Adrenal gland (tissue), 9 donors: ENCODE measurements at regions not wholly inside any gene's neighbourhood (a gene's known extent, or its start where the extent isn't known, plus 50 kb on each side); places are given as distances from the start of the nearest gene placed in this dataset.
"Not testable (repeated sequence)": the region's sequence is repeated elsewhere in the genome, so short reads cannot be mapped to it uniquely, and the experiment has no call there.

Experiments used
- DNase-seq, 7 donors: peaks; one replicate each; pipeline ENCODE4 v3.0.0-alpha.2; 2019 to 2020
- H3K27ac ChIP-seq, 5 donors: fragments of 200-600 bp; sonication (generic) in 4 of 5; 1 replicate in 3 of 5; 2 replicates in 2 of 5; pipeline versions ENCODE4 v1.5.1 to v1.8.0; 2016 to 2020; ENCODE audit warnings: mild to moderate bottlenecking in 1 of 5
- H3K27me3 ChIP-seq: fragments of 200-600 bp; 2 replicates; pipeline ENCODE4 v1.8.0; 2021
- H3K36me3 ChIP-seq, 2 donors: fragments of 200-600 bp; replicated peaks in 1 of 2; 1 replicate in 1 of 2; 2 replicates in 1 of 2; pipeline versions ENCODE4 v1.5.1 to v1.8.0; 2018 to 2022
- H3K4me1 ChIP-seq, 2 donors: fragments of 200-600 bp; replicated peaks in 1 of 2; 1 replicate in 1 of 2; 2 replicates in 1 of 2; pipeline versions ENCODE4 v1.5.1 to v1.8.0; 2018 to 2021
- H3K4me3 ChIP-seq, 4 donors: fragments of 200-600 bp; sonication (generic) in 3 of 4; one replicate each; pipeline ENCODE4 v1.5.1; 2016 to 2018
- H3K9me3 ChIP-seq, 3 donors: fragments of 200-600 bp; sonication (generic) in 1 of 3; replicated peaks in 1 of 3; 1 replicate in 2 of 3; 2 replicates in 1 of 3; pipeline versions ENCODE4 v1.5.1 to v1.8.0; 2016 to 2021
- POLR2A ChIP-seq, 2 donors: fragments of 450-650 bp; IDR thresholded peaks; one replicate each; pipeline ENCODE4 v1.6.1; 2017; ENCODE audit warnings: antibody characterized with exemption in 2 of 2, mild to moderate bottlenecking in 2 of 2, moderate library complexity in 1 of 2
- WGBS, 4 donors: extraction: QIAGEN DNeasy Blood & Tissue Kit in 2 of 4; methylation state at CpG; one replicate each; pipeline versions ENCODE4 v1.1.5 to v1.1.7; 2013 to 2017; 5-methylcytosine and 5-hydroxymethylcytosine counted together
- intact Hi-C, 2 donors: fragments of 100-400 bp; cut with DNase I; formaldehyde crosslinking; loops; one replicate each; pipeline versions ENCODE4 v1.14.1 to v1.15.0; 2022 to 2023
- TF ChIP-seq, protein P1 (sequence below), 6 experiments: fragments of 450-650 bp in 4 of 6; fragments of 200-600 bp in 2 of 6; sonication (generic) in 1 of 6; IDR thresholded peaks; 1 replicate in 5 of 6; 2 replicates in 1 of 6; pipeline versions ENCODE4 v1.5.1 to v1.8.0; 2016 to 2021; ENCODE audit warnings: antibody characterized with exemption in 6 of 6, mild to moderate bottlenecking in 2 of 6, moderate library complexity in 1 of 6
- donor health status: healthy with polysubstance abuse.
- donor health status: Bipolar disorder and iron deficiency.
- donor health status: DM: yes; HTN: yes; CAD: no.
- donor health status: DM: no; HTN: no; CAD: no.
- donor health status: DM: no; HTN: no; CAD: no.

DNA sequence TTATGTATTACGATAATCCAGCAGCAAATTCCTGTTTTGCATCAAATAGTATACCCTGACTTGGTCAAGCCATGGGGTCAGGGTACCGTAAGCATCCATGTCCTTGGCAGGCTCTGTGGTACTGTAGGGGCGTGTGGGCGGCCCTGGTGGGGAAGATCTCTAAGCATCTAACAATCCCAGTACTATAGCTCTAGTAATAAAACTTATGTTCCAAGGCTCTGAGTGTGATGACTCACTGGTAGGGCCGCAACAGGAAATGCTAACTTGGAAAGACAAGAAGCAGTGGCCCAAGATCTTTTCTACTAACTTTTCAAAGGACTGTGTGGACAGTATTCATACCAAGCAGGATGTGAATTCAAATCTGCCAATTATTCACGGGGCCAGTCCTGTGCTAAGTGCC is 63.8 kb downstream of the CLEC18A start:
- not testable (repeated sequence) for H3K27ac ChIP-seq
- peaks cover 0 to 17% of the 10 kb centered on the region in 2 donors for H3K36me3 ChIP-seq

DNA sequence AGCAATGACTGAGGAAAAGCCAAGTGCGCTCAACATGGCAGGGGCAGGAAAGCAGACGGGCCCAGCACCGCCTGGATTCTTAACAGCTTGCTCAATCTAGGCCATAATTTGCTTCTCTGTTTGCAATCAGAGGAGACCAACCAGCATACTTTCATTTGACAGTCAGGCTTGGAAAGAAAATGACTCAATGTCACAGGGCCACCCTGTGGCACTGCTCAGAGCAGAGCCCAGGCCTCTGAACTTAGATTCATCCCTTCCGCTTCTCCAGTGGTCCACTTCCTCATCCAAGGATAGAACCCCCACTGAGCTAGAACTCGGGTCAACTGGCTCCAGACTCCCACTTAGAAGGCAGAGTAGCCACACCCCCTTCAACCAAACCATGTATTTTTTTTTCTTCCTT is 65.6 kb downstream of the CLEC18A start:
- H3K27ac ChIP-seq, H3K4me3 ChIP-seq, H3K4me1 ChIP-seq, H3K27me3 ChIP-seq, H3K9me3 ChIP-seq, intact Hi-C loops: not testable (repeated sequence)
- H3K36me3 ChIP-seq, result peaks cover 0 to 20% of the 10 kb centered on the region in 2 donors
- 68 to 86% (median 73%) methylated on average over 2 to 5 of the region's 5 CpGs for WGBS, 4 donors
- DNase-seq, result peak in 1 of 7 donors; percentile 19

More for the DNA sequence above, 63.8 kb downstream of the CLEC18A start:
- WGBS, 4 donors, result 64 to 75% (median 67%) methylated on average over 5 to 6 of the region's 6 CpGs
- DNase-seq, intact Hi-C loops, H3K9me3 ChIP-seq, H3K4me1 ChIP-seq, H3K27me3 ChIP-seq, H3K4me3 ChIP-seq: not testable (repeated sequence)

DNA sequence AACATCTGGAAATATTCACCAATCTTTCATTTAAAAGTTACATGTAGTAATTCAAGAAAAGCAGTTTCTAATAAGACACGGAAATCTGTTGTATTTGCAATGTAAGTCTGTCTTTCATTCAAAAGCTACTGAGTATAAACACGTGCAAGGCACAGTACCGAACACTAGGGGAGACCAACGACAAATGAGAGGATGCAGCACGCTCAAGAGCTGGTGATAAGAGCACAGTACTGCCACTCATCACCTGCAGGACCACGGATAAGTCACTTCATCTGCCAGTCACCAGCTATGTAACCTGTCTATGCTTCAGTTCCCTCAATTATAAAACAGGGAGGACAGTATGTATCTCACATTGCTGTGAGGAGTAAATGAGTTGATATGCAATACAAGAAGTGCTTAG is 67.1 kb downstream of the CLEC18A start:
- no peak overlapping the region for H3K4me3 ChIP-seq
- peak in 2 of 7 donors; percentile 27 to 69 for DNase-seq
- intact Hi-C loops, result no loop called here
- no peak for TF ChIP-seq POLR2A (IDR thresholded peaks at IDR 0.05)
- TF ChIP-seq, protein P1, sequence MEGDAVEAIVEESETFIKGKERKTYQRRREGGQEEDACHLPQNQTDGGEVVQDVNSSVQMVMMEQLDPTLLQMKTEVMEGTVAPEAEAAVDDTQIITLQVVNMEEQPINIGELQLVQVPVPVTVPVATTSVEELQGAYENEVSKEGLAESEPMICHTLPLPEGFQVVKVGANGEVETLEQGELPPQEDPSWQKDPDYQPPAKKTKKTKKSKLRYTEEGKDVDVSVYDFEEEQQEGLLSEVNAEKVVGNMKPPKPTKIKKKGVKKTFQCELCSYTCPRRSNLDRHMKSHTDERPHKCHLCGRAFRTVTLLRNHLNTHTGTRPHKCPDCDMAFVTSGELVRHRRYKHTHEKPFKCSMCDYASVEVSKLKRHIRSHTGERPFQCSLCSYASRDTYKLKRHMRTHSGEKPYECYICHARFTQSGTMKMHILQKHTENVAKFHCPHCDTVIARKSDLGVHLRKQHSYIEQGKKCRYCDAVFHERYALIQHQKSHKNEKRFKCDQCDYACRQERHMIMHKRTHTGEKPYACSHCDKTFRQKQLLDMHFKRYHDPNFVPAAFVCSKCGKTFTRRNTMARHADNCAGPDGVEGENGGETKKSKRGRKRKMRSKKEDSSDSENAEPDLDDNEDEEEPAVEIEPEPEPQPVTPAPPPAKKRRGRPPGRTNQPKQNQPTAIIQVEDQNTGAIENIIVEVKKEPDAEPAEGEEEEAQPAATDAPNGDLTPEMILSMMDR (IDR thresholded peaks at IDR 0.05), result peak in 1 of 6 experiments; percentile 11
- H3K4me1 ChIP-seq, result no peaks in the 10 kb centered on the region
- no peaks in the 10 kb centered on the region for H3K9me3 ChIP-seq
- H3K36me3 ChIP-seq, result peaks cover 0 to 23% of the 10 kb centered on the region in 2 donors
- WGBS, 4 donors, result 41 to 51% (median 46%) methylated on average over 6 of the region's 6 CpGs
- no peak overlapping the region for H3K27ac ChIP-seq
- H3K27me3 ChIP-seq, result no peaks in the 10 kb centered on the region

DNA sequence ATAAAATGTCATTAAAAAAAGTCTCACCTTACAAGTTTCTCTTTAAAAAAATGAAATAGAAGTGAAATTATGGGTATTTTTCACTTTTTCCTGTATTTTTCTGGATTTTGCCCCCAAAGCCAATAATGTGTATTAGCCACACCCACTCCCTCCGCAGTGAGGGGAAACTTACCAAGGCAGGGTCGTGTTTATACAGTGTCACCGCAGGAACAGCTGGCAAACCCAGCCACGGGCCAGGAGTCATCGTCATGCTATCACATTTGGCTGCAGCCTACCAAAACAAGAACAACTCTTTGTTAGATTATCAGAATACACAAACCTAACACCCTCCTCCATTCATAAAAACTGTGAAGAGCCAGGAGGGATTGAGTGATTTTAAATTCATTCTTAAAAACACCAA is 72.1 kb downstream of the CLEC18A start:
- H3K4me3 ChIP-seq, DNase-seq, H3K4me1 ChIP-seq, H3K27ac ChIP-seq, intact Hi-C loops, H3K9me3 ChIP-seq, H3K27me3 ChIP-seq: not testable (repeated sequence)
- H3K36me3 ChIP-seq, result peaks cover 0 to 19% of the 10 kb centered on the region in 2 donors
- WGBS, 4 donors, result 63 to 86% (median 73%) methylated on average over 5 of the region's 5 CpGs

DNA sequence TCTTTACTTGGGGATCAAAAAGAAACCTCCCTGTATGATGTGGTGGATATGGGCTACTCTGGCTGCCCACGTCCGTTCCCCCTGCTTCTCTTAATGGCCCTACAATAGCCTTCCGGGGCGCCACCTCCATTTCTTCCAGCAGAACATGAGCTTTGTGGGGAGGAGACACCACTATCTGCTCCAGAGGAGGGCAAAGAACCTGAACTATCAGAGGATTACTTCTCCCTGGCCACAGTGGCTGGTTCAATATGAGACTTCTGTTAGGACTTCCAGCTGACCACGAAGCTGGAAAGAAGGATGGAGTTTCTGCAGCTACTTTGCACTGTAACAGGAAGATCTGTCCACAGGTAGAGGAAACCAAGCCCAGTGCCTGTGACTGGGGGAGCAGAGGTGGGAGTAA is 72.8 kb downstream of the CLEC18A start:
- H3K4me1 ChIP-seq, DNase-seq, H3K27ac ChIP-seq, H3K9me3 ChIP-seq, H3K4me3 ChIP-seq, H3K27me3 ChIP-seq, intact Hi-C loops: not testable (repeated sequence)
- WGBS, 4 donors, result 94 to 97% (median 95%) methylated on average over 5 of the region's 5 CpGs
- H3K36me3 ChIP-seq, result peaks cover 0 to 19% of the 10 kb centered on the region in 2 donors

DNA sequence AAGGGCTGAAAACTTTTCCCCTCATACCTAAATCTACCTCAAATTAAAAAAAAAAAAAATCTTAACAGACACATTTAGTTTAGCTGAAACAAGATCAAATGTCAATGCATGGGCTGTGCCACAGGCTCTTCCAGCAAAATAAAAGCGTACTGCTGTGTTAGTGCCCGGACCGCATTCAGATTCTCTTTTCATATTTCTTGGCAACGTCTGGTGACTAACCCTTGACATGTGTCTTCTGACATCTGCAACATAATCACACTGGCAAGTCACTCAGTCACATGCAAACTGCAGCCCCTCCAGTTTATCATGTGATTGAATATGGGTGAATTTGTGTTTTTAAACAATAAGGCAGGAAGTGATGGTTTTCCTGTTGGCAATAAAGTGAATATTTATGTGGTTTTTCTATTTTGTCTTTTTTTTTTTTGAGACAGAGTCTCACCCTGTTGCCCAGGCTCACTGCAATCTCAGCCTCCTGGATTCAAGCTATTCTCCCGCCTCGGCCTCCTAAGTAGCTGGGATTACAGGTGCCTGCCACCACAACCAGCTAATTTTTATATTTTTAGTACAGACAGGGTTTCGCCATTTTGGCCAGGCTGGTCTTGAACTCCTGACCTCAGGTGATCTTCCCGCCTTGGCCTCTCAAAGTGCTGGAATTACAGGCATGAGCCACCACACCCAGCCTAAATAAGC is 75.2 kb downstream of the CLEC18A start:
- H3K27ac ChIP-seq, intact Hi-C loops, H3K4me1 ChIP-seq, H3K4me3 ChIP-seq, H3K9me3 ChIP-seq, H3K27me3 ChIP-seq: not testable (repeated sequence)
- DNase-seq, result peak in 1 of 7 donors; percentile 9
- 65 to 77% (median 72%) methylated on average over 8 of the region's 8 CpGs for WGBS, 4 donors
- H3K36me3 ChIP-seq, result peaks cover 0 to 12% of the 10 kb centered on the region in 2 donors

DNA sequence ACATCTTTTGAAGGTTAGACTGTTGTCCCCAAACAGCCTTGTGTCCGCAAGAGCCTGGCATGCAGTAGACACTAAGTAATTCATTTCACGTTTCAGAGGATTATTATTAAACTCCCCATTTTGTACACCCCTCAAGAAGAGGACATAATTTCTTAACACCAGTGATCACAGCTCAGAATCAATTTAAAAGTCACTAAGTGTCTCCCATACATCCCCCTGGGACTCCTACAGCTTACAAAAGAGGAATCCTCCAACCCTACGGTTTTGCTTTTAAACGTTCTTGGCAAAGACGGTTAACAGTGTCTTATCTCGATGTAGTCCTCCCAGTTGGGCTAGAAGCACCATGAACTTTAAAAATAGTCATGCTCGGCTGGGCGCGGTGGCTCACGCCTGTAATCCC is 81.2 kb upstream of the PDPR start:
- H3K4me3 ChIP-seq, H3K4me1 ChIP-seq, intact Hi-C loops, H3K27me3 ChIP-seq, H3K9me3 ChIP-seq, DNase-seq, H3K27ac ChIP-seq: not testable (repeated sequence)
- WGBS, 4 donors, result 94 to 96% (median 95%) methylated on average over 10 of the region's 10 CpGs
- peaks cover 0 to 16% of the 10 kb centered on the region in 2 donors for H3K36me3 ChIP-seq

DNA sequence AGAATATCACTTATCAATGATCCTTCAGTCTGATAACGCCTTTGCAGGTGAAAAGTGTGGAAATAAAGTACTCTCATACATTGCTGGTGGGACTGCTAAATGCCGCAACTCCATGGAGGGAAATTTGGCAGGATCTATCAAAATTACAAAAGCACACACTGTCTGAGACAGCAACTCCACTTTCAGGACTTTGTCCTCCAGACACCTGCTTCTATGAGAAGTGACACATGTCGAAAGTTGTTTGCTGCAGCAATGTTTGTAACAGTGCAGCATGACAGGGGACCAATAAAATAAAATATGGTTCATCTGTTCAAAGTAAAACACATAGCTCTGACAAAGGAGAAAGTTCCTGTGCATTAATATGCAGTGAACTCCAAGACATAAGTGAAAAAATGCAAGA is 76.2 kb upstream of the PDPR start:
- H3K27me3 ChIP-seq, H3K9me3 ChIP-seq, intact Hi-C loops, DNase-seq, H3K4me3 ChIP-seq, H3K4me1 ChIP-seq, H3K27ac ChIP-seq: not testable (repeated sequence)
- H3K36me3 ChIP-seq, result peaks cover 0 to 27% of the 10 kb centered on the region in 2 donors
- 100% methylated on average over 1 of the region's 3 CpGs for WGBS, 4 donors

DNA sequence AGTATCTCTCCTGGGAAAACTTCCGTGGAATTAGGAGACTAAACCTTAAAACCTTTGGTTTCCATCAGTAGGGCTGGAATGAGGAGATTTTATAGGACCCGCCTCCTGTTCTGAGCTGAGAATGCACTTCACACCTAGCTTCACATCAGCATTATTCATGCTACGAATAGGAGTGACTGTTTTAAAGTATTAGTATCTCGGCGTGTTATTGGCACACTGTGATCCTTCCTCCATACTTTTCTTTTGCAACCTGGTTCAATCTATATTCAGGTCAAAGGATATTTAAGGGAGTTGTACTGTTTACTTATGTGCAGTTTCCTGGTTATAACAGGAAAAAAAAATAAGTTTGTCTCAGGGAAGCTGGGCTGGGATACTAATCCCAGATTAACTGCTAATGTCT is 73.6 kb upstream of the PDPR start:
- H3K36me3 ChIP-seq, result peaks cover 0 to 13% of the 10 kb centered on the region in 2 donors
- H3K27me3 ChIP-seq, H3K4me3 ChIP-seq, H3K9me3 ChIP-seq, H3K4me1 ChIP-seq, H3K27ac ChIP-seq, intact Hi-C loops, DNase-seq: not testable (repeated sequence)
- 93 to 97% (median 95%) methylated on average over 5 of the region's 5 CpGs for WGBS, 4 donors

DNA sequence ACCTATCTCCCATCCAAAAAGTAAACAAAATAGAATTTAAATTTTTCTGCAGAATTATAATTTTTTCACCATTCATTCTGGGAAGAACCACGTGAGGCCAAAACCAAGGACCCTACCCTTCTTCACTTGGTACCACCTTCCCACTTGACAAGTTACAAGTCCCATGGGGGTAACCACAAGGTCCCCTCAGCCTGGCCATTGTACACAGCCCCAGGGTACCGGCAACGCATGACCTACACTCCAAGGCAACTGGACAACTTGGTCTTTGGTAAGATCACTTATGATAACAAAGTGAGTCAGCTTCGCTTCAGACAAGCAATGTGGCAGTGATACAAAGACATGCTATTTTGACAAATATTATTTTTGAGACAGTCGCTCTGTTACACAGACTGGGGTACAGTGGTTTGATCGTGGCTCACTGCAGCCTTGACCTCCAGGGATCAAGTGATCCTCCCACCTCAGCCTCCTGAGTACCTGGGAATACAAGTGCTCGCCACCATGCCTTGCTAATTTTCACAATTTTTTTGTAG is 70.5 kb upstream of the PDPR start:
- H3K4me3 ChIP-seq, H3K9me3 ChIP-seq, intact Hi-C loops, H3K4me1 ChIP-seq, DNase-seq, H3K27me3 ChIP-seq, H3K27ac ChIP-seq: not testable (repeated sequence)
- H3K36me3 ChIP-seq, result peaks cover 0 to 11% of the 10 kb centered on the region in 2 donors
- 53 to 64% (median 62%) methylated on average over 5 to 7 of the region's 7 CpGs for WGBS, 4 donors
